Right kidney (tissue), 1 donor: ENCODE measurements at regions not wholly inside any gene's neighbourhood (a gene's known extent, or its start where the extent isn't known, plus 50 kb on each side); places are given as distances from the start of the nearest gene placed in this dataset.

ENCODE experiments used
- DNase-seq: peaks from one replicate; pipeline ENCODE4 v3.0.0-alpha.2; 2016

- DNase-seq: no peak
These were observed 73.3 kb upstream of the GHITM start for GRCh38 chr10:84065804-84066601.

DNA sequence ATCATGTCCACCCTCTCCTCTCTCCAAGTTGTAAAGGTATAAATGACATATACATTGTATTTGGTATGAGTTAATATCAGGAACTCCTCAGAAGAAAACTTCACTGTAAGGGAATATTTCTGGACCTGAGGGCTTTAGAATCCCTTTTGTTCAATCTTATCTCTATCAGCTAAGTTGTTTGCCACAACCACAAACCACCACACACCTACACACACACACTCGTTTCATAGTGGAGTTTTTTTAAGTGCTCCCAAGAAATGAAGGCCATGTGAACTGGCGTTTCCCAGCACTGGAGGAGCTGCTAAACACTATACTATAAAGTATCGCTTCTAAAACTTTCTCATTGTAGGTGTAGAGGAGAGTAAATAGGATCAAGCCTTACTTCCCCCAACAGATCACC is 64.8 kb upstream of the GHITM start:
- no peak for DNase-seq

- DNase-seq: no peak
These were observed 63.9 kb upstream of the GHITM start for GRCh38 chr10:84075226-84076046.

DNA sequence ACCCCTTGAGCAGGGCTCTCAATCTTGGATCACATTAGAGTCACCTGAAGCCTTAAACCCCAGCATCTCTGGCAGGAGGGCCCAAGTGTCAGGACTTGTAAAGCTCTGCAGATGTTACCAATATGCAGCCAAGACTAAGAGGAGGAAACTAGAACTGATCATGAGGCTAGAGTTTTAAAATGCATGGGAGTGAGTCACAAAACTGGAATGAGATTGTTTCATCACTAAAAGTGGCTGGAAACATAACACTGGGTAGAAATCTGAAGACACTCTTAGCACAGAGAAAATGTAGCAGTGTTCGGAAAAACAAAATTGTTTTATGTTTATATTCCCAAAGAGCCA is 63.3 kb upstream of the GHITM start:
- no peak for DNase-seq

- no peak for DNase-seq
These were observed 62.6 kb upstream of the GHITM start for GRCh38 chr10:84076540-84077195.

- no peak for DNase-seq
These were observed 61.5 kb upstream of the GHITM start for GRCh38 chr10:84077768-84078167.

GRCh38 chr10:84078771-84079170 is 60.5 kb upstream of the GHITM start:
- DNase-seq: no peak

DNA sequence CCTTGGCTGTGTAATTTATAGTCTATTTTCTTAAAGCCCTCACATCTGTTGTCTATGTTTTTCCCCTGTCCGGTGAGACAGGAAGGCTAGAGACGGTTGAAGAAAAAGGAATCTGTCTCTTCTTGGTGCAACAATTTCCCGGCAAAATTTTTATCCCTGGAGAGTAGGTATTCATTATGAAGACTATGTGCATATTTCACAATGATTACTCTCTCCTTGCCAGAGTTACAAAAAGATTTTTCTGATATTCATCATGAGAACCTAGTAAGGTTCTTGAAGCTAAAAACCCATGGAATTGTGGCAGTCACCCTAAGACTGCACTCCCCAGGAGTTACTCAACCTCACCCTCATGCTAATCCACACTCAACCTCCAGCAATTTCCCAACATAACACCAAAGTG is 55.0 kb upstream of the GHITM start:
- DNase-seq: no peak

DNA sequence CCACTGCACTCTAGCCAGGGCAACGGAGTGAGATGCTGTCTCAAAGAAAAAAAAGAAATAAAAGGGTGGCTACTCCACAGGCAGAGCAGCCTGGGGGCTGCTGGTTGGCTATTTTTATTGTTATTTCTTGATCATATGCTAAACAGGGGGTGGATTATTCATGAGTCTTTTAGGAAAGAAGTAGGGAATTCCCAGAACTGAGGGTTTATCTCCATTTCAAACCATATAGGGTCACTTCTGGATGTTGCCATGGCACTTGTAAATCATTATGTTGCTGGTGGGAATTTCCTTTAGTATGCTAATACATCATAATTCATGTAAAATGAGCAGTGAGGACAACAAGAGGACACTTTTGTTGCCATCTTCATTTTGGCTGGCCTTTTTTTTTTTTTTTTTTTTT is 52.1 kb upstream of the GHITM start:
- no peak for DNase-seq

DNA sequence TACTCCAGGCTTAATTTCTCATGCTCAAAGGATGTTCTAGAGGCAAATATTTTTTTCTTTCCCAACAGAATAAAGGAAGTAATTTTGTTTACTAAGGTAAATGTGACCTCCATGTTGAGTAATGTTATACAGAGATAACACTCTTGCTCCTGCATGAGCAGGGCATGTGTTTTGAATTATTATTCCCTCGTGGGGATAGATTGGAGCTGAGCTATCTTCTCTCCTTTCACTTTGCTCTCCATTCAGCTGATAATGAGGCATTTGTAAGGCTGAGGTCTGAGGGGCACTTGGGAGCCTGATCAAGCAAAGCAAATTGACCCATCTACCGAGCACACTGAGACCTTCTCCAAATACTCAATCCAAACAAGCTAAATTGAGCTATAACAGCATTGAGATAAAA is 50.7 kb upstream of the GHITM start:
- no peak for DNase-seq

DNA sequence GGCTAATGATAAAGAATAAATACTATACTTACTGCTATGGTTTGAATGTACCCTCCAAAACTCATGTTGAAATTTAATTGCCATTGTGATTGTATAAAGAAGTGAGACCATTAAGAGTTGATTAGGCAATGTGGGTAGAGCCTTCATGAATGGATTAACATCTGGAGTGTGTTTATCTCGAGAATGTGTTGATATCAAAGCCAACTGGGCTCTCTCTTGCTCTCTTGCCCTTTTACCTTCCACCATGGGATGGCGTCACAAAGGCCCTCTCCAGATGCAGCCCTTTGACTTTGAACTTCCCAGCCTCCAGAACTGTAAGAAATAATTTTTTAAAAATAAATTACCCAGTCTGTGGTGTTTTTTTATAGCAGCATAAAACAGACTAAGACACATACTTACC is 50.1 kb upstream of the GHITM start:
- no peak for DNase-seq
